ENCODE measurements at regions not wholly inside any gene's neighbourhood (a gene's known extent, or its start where the extent isn't known, plus 50 kb on each side); places are given as distances from the start of the nearest gene placed in this dataset.
A peak's percentile ranks its signal among the peaks of the same experiment; 100 is the strongest.

DNA sequence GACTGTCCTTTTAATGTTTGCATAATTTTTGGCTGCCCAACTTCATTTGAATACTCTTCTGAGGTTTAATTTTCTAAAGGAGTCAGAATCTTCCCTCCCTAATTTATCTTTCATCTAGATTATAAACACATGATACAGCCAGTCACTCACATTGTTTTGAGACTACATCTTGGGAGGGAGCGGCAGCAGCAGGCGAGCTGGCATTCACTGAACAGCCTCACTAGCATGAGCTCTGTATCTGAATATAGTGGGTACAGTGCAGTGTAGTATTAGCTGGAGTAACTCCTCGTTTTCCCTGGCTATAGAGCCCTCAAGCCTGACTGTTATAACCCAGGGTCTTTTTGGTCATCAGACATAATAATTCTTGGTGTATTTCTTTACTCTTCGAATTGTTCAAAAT is 969.2 kb upstream of the COX7C start:
- H3K14ac ChIP-seq (ENCODE audit: insufficient read depth, low read length), result no peak overlapping the region
- WGBS (ENCODE audit: extremely low coverage, insufficient read length, low lambda C conversion rate), result no CpG with 5 or more reads among the region's 4 CpGs
- H2BK20ac ChIP-seq (ENCODE audit: low read depth, low read length, poor library complexity, severe bottlenecking), result no peak overlapping the region
- H3K18ac ChIP-seq (ENCODE audit: insufficient read length, low read depth, low read length), result no peak overlapping the region
- Mint-ChIP-seq H3K27ac (0 out of 7 replicates have a peak overlapping the region, but pooled peaks of 1 of the 3 experiments have one; percentile 7), H3K4me3 (no peak overlapping the region), H3K27me3 (ENCODE audit: low read depth) (no peaks in the 10 kb centered on the region), H3K9me3 (no peaks in the 10 kb centered on the region), H3K36me3 (ENCODE audit: insufficient read depth in 1 of 3, low read depth in 3 of 3) (no peaks in the 10 kb centered on the region), H3K4me1 (peaks cover 5% of the 10 kb centered on the region in 2 experiments)
- no peak for DNase-seq
- no peaks in the 10 kb centered on the region for H3K23me2 ChIP-seq (ENCODE audit: insufficient read length, low read depth, low read length, poor library complexity, severe bottlenecking)
- no peaks in the 10 kb centered on the region for H3K79me2 ChIP-seq (ENCODE audit: insufficient read depth, low read length)
- no peak overlapping the region for H2AK5ac ChIP-seq (ENCODE audit: insufficient read length, low read length)
- no peak overlapping the region for H3T11ph ChIP-seq (ENCODE audit: low read length)
- H3K9ac ChIP-seq (ENCODE audit: extremely low read depth, insufficient read length, low read length), result no peak overlapping the region
- H3K27me3 ChIP-seq (ENCODE audit: insufficient read depth, low read length), result no peaks in the 10 kb centered on the region
- H3K9me3 ChIP-seq (ENCODE audit: control insufficient read depth, low read depth, low read length), result no peaks in the 10 kb centered on the region
- peaks cover 2% of the 10 kb centered on the region for H3K79me1 ChIP-seq (ENCODE audit: insufficient read depth, low read depth, low read length, poor library complexity, severe bottlenecking)
- H3K4me2 ChIP-seq (ENCODE audit: insufficient read depth, insufficient read length, low read length), result no peak overlapping the region
- H4K5ac ChIP-seq (ENCODE audit: insufficient read length, low read depth, low read length), result no peak overlapping the region
- H4K8ac ChIP-seq (replicated peaks; ENCODE audit: insufficient read length, low read depth, low read length), result no peak overlapping the region
- no peak overlapping the region for H2BK120ac ChIP-seq (ENCODE audit: low read depth, low read length, poor library complexity, severe bottlenecking)
- no peaks in the 10 kb centered on the region for H4K20me1 ChIP-seq (ENCODE audit: control insufficient read depth, insufficient read depth, insufficient read length)
- no peak overlapping the region for H2BK5ac ChIP-seq (ENCODE audit: insufficient read length, low read length)
- no peak overlapping the region for H3K27ac ChIP-seq (ENCODE audit: insufficient read length, low read depth, low read length)
- TF ChIP-seq, protein P1, sequence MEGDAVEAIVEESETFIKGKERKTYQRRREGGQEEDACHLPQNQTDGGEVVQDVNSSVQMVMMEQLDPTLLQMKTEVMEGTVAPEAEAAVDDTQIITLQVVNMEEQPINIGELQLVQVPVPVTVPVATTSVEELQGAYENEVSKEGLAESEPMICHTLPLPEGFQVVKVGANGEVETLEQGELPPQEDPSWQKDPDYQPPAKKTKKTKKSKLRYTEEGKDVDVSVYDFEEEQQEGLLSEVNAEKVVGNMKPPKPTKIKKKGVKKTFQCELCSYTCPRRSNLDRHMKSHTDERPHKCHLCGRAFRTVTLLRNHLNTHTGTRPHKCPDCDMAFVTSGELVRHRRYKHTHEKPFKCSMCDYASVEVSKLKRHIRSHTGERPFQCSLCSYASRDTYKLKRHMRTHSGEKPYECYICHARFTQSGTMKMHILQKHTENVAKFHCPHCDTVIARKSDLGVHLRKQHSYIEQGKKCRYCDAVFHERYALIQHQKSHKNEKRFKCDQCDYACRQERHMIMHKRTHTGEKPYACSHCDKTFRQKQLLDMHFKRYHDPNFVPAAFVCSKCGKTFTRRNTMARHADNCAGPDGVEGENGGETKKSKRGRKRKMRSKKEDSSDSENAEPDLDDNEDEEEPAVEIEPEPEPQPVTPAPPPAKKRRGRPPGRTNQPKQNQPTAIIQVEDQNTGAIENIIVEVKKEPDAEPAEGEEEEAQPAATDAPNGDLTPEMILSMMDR (conservative IDR thresholded peaks at IDR 0.05), result no peak
- H4K91ac ChIP-seq (ENCODE audit: insufficient read length, low read depth, low read length), result no peak overlapping the region
- H2BK12ac ChIP-seq (ENCODE audit: insufficient read length, low read depth, low read length), result no peak overlapping the region
- H3K23ac ChIP-seq (ENCODE audit: insufficient read length, low read depth, low read length), result no peak overlapping the region
- no peak overlapping the region for H2AFZ ChIP-seq (ENCODE audit: low read length)
- no peaks in the 10 kb centered on the region; the same call in 1 of the 2 replicates for H3K4me1 ChIP-seq (ENCODE audit: insufficient read depth, low read length)
- no peak overlapping the region for H3K56ac ChIP-seq (ENCODE audit: insufficient read length, low read depth, low read length)
- no peak overlapping the region for H3K4ac ChIP-seq (ENCODE audit: low read depth, low read length)
- no peak overlapping the region for H2BK15ac ChIP-seq (ENCODE audit: low read depth, low read length)

All from H9 (cell line).